GM12892 (cell line): ENCODE measurements at regions not wholly inside any gene's neighbourhood (a gene's known extent, or its start where the extent isn't known, plus 50 kb on each side); places are given as distances from the start of the nearest gene placed in this dataset.

Experiments
- POLR2A ChIP-seq: IDR thresholded peaks from 2 replicates; pipeline ENCODE4 v1.6.1; 2011; ENCODE audit warnings: low read depth, low read length, control low read depth
- POLR2AphosphoS5 ChIP-seq: IDR thresholded peaks from 2 replicates; pipeline ENCODE4 v1.6.1; 2011; ENCODE audit warnings: low read depth, low read length, control low read depth
- TAF1 ChIP-seq: IDR thresholded peaks from 2 replicates; pipeline ENCODE4 v1.6.1; 2011; ENCODE audit warnings: low read depth, mild to moderate bottlenecking, control low read depth, low read length, borderline replicate concordance

DNA sequence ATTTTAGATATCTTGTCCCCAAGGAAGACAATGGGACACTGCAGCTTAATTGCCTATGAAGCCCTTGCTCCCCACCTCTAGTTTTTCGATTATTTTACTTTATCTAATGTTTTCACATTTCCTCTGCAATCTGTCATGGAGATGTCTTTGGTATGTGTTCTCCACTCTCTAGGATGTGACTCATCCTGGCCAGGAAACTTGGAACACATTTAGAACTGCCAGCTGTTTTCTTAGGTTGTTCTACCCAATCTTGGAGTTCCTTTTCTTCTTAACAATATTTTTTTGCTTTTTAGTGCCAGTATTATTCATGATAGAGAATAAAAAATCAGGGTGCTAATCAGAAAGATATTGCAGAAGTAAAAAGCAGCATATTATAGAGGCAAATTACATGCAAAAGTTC is 101.7 kb upstream of the CLEC14A start:
- TF ChIP-seq TAF1 = no peak
- TF ChIP-seq POLR2AphosphoS5 = no peak
- TF ChIP-seq POLR2A = no peak
